SU-DHL-6 (cell line): ENCODE measurements at regions not wholly inside any gene's neighbourhood (a gene's known extent, or its start where the extent isn't known, plus 50 kb on each side); places are given as distances from the start of the nearest gene placed in this dataset.

ENCODE experiments used
- EZH2phosphoT487 ChIP-seq: fragments of 200-600 bp; sonication (generic), shearing (Covaris generic); conservative IDR thresholded peaks from 2 replicates; pipeline ENCODE4 v1.6.1; 2018; ENCODE audit warnings: mild to moderate bottlenecking, antibody characterized with exemption, low read length, moderate library complexity, mixed read lengths
- TF ChIP-seq, protein P1 (sequence below): fragments of 200-600 bp; sonication (generic); IDR thresholded peaks from one replicate; pipeline ENCODE4 v1.5.1; 2017; ENCODE audit warnings: antibody characterized with exemption, mild to moderate bottlenecking, low read length, moderate library complexity; ENCODE audit not compliant: insufficient read depth, poor library complexity, severe bottlenecking

DNA sequence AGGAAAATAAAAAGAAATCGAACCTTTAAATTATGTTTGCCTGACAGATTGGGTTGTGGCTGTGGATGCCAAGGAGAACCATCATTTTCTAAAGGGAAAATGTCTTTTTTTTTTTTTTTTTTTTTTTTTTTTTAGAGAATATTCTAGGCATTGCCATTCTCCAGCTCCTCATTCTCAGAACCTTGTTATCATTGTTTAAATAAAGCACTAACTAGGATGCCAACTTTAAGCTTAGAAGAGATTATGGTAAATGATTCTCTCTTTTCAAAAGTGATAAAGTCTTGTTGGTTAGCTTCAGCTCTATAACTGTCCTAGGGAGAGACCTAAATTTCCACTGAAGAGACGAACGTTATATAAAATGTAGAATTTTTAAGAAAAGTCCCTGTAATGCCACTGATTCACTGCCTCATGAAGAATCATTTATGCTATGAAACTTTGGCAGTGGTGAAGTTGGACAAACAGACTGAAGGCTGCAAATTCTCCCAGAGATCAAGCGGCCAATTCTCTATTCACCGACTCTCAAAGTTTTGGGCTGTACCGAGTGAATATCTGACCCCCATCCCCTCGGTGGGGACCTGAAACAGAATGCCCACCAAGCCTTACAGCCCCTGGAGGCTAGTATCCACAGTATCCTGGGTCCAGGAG, 207.9 kb upstream of the PITRM1 start:
- TF ChIP-seq, protein P1, sequence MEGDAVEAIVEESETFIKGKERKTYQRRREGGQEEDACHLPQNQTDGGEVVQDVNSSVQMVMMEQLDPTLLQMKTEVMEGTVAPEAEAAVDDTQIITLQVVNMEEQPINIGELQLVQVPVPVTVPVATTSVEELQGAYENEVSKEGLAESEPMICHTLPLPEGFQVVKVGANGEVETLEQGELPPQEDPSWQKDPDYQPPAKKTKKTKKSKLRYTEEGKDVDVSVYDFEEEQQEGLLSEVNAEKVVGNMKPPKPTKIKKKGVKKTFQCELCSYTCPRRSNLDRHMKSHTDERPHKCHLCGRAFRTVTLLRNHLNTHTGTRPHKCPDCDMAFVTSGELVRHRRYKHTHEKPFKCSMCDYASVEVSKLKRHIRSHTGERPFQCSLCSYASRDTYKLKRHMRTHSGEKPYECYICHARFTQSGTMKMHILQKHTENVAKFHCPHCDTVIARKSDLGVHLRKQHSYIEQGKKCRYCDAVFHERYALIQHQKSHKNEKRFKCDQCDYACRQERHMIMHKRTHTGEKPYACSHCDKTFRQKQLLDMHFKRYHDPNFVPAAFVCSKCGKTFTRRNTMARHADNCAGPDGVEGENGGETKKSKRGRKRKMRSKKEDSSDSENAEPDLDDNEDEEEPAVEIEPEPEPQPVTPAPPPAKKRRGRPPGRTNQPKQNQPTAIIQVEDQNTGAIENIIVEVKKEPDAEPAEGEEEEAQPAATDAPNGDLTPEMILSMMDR: no peak
- TF ChIP-seq EZH2phosphoT487: no peak
